Neural cell (in vitro differentiated cells): ENCODE measurements at regions not wholly inside any gene's neighbourhood (a gene's known extent, or its start where the extent isn't known, plus 50 kb on each side); places are given as distances from the start of the nearest gene placed in this dataset.

Source experiments
- H2AFZ ChIP-seq: fragments of 200-600, 300-800 bp; sonication (generic), shearing (Covaris generic); 2 replicates; pipeline ENCODE4 v1.6.0; 2014; ENCODE audit warnings: low read depth, mild to moderate bottlenecking, antibody characterized with exemption, low read length, moderate library complexity
- H3F3A ChIP-seq: fragments of 200-600 bp; shearing (Covaris generic); 2 replicates; pipeline ENCODE4 v1.6.1; 2016; ENCODE audit warnings: mild to moderate bottlenecking, moderate library complexity, mixed read lengths, antibody characterized with exemption, low read length; ENCODE audit not compliant: insufficient read depth, poor library complexity, severe bottlenecking
- H3K27ac ChIP-seq: fragments of 200-600, 300-800 bp; sonication (generic), shearing (Covaris generic); 2 replicates; pipeline ENCODE4 v1.5.1; 2014; ENCODE audit warnings: mild to moderate bottlenecking, low read length, moderate library complexity
- H3K27me3 ChIP-seq: fragments of 300-800, 200-600 bp; sonication (generic), shearing (Covaris generic); 2 replicates; pipeline ENCODE4 v1.6.0; 2014; ENCODE audit warnings: mild to moderate bottlenecking, low read depth, low read length, moderate library complexity; ENCODE audit not compliant: insufficient read depth
- H3K36me3 ChIP-seq: fragments of 300-800, 200-600 bp; sonication (generic), shearing (Covaris generic); 2 replicates; pipeline ENCODE4 v1.5.1; 2014; ENCODE audit warnings: mild to moderate bottlenecking, antibody characterized with exemption, low read length, moderate library complexity; ENCODE audit not compliant: insufficient read depth
- H3K4me2 ChIP-seq: fragments of 300-800, 200-600 bp; sonication (generic), shearing (Covaris generic); 2 replicates; pipeline ENCODE4 v1.6.0; 2014; ENCODE audit warnings: mild to moderate bottlenecking, low read length
- H3K4me3 ChIP-seq: fragments of 300-800, 200-600 bp; sonication (generic), shearing (Covaris generic); 2 replicates; pipeline ENCODE4 v1.5.1; 2014; ENCODE audit warnings: mild to moderate bottlenecking, low read length, moderate library complexity
- H3K79me2 ChIP-seq: fragments of 200-600 bp; shearing (Covaris generic); replicated peaks from 2 replicates; pipeline ENCODE4 v1.6.0; 2014; ENCODE audit warnings: mild to moderate bottlenecking, low read length, moderate library complexity; ENCODE audit not compliant: insufficient read depth
- H3K9ac ChIP-seq: fragments of 300-800, 200-600 bp; sonication (generic), shearing (Covaris generic); 2 replicates; pipeline ENCODE4 v1.6.1; 2016; ENCODE audit warnings: mild to moderate bottlenecking, low read length, mixed read lengths
- H3K9me2 ChIP-seq: fragments of 200-600 bp; shearing (Covaris generic); 2 replicates; pipeline ENCODE4 v1.6.1; 2016; ENCODE audit warnings: mild to moderate bottlenecking, low read length, mixed read lengths; ENCODE audit not compliant: insufficient read depth
- H3K9me3 ChIP-seq: fragments of 200-600, 300-800 bp; sonication (generic), shearing (Covaris generic); 2 replicates; pipeline ENCODE4 v1.6.1; 2016; ENCODE audit warnings: mild to moderate bottlenecking, mixed run types, low read length, moderate library complexity, mixed read lengths
- H4K20me1 ChIP-seq: fragments of 200-600 bp; shearing (Covaris generic); 2 replicates; pipeline ENCODE4 v1.6.1; 2016; ENCODE audit warnings: mild to moderate bottlenecking, mixed run types; ENCODE audit not compliant: insufficient read depth
- EP300 ChIP-seq: fragments of 450-650 bp; conservative IDR thresholded peaks from 2 replicates; pipeline ENCODE4 v1.6.1; 2014; ENCODE audit warnings: antibody characterized with exemption, mild to moderate bottlenecking, moderate library complexity; ENCODE audit not compliant: poor library complexity, severe bottlenecking
- EZH2 ChIP-seq: fragments of 200-600, 300-800 bp; shearing (Covaris generic), sonication (generic); IDR thresholded peaks from 2 replicates; pipeline ENCODE4 v1.6.1; 2014; ENCODE audit warnings: antibody characterized with exemption, low read length, borderline replicate concordance, mild to moderate bottlenecking; ENCODE audit not compliant: insufficient read depth, poor library complexity, severe bottlenecking
- MXI1 ChIP-seq: fragments of 450-650 bp; conservative IDR thresholded peaks from 2 replicates; pipeline ENCODE4 v1.6.1; 2014; ENCODE audit warnings: antibody characterized with exemption, mild to moderate bottlenecking; ENCODE audit not compliant: poor library complexity, severe bottlenecking
- POLR2AphosphoS5 ChIP-seq: IDR thresholded peaks from 2 replicates; pipeline ENCODE4 v1.6.1; 2012
- RAD21 ChIP-seq: fragments of 450-650 bp; conservative IDR thresholded peaks from 2 replicates; pipeline ENCODE4 v1.6.1; 2014; ENCODE audit warnings: antibody characterized with exemption, mild to moderate bottlenecking, moderate library complexity
- SMC3 ChIP-seq: fragments of 450-650 bp; conservative IDR thresholded peaks from 2 replicates; pipeline ENCODE4 v1.6.1; 2014; ENCODE audit warnings: antibody characterized with exemption, mild to moderate bottlenecking, moderate library complexity; ENCODE audit not compliant: poor library complexity
- TAF1 ChIP-seq: IDR thresholded peaks from 2 replicates; pipeline ENCODE4 v1.6.1; 2012; ENCODE audit warnings: low read depth
- TF ChIP-seq, protein P1 (sequence below): IDR thresholded peaks from 2 replicates; pipeline ENCODE4 v1.6.1; 2012; ENCODE audit warnings: borderline replicate concordance
- TF ChIP-seq, protein P2 (sequence below): fragments of 450-650 bp; IDR thresholded peaks from 2 replicates; pipeline ENCODE4 v1.5.1; 2014; ENCODE audit warnings: antibody characterized with exemption, mild to moderate bottlenecking, moderate library complexity; ENCODE audit not compliant: poor library complexity, severe bottlenecking

GRCh38 chr20:24235296-24236175, 233.9 kb upstream of the SYNDIG1 start:
- no peaks in the 10 kb centered on the region for H3K36me3 ChIP-seq
- TF ChIP-seq, protein P1, sequence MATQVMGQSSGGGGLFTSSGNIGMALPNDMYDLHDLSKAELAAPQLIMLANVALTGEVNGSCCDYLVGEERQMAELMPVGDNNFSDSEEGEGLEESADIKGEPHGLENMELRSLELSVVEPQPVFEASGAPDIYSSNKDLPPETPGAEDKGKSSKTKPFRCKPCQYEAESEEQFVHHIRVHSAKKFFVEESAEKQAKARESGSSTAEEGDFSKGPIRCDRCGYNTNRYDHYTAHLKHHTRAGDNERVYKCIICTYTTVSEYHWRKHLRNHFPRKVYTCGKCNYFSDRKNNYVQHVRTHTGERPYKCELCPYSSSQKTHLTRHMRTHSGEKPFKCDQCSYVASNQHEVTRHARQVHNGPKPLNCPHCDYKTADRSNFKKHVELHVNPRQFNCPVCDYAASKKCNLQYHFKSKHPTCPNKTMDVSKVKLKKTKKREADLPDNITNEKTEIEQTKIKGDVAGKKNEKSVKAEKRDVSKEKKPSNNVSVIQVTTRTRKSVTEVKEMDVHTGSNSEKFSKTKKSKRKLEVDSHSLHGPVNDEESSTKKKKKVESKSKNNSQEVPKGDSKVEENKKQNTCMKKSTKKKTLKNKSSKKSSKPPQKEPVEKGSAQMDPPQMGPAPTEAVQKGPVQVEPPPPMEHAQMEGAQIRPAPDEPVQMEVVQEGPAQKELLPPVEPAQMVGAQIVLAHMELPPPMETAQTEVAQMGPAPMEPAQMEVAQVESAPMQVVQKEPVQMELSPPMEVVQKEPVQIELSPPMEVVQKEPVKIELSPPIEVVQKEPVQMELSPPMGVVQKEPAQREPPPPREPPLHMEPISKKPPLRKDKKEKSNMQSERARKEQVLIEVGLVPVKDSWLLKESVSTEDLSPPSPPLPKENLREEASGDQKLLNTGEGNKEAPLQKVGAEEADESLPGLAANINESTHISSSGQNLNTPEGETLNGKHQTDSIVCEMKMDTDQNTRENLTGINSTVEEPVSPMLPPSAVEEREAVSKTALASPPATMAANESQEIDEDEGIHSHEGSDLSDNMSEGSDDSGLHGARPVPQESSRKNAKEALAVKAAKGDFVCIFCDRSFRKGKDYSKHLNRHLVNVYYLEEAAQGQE = no peak
- no peak for TF ChIP-seq SMC3
- no peak for TF ChIP-seq POLR2AphosphoS5
- TF ChIP-seq, protein P2, sequence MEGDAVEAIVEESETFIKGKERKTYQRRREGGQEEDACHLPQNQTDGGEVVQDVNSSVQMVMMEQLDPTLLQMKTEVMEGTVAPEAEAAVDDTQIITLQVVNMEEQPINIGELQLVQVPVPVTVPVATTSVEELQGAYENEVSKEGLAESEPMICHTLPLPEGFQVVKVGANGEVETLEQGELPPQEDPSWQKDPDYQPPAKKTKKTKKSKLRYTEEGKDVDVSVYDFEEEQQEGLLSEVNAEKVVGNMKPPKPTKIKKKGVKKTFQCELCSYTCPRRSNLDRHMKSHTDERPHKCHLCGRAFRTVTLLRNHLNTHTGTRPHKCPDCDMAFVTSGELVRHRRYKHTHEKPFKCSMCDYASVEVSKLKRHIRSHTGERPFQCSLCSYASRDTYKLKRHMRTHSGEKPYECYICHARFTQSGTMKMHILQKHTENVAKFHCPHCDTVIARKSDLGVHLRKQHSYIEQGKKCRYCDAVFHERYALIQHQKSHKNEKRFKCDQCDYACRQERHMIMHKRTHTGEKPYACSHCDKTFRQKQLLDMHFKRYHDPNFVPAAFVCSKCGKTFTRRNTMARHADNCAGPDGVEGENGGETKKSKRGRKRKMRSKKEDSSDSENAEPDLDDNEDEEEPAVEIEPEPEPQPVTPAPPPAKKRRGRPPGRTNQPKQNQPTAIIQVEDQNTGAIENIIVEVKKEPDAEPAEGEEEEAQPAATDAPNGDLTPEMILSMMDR = no peak
- TF ChIP-seq MXI1 = no peak
- no peak for TF ChIP-seq RAD21
- TF ChIP-seq EZH2 = no peak
- TF ChIP-seq TAF1 = no peak
- TF ChIP-seq EP300 = no peak
- no peaks in the 10 kb centered on the region for H3K79me2 ChIP-seq
- H3F3A ChIP-seq = no peaks in the 10 kb centered on the region
- no peaks in the 10 kb centered on the region for H3K9me3 ChIP-seq
- H4K20me1 ChIP-seq = no peaks in the 10 kb centered on the region
- H3K27ac ChIP-seq = no peak overlapping the region
- H3K4me2 ChIP-seq = no peak overlapping the region
- H3K4me3 ChIP-seq = no peak overlapping the region
- H2AFZ ChIP-seq = no peak overlapping the region
- H3K27me3 ChIP-seq = no peaks in the 10 kb centered on the region
- no peak overlapping the region for H3K9ac ChIP-seq
- H3K9me2 ChIP-seq = no peaks in the 10 kb centered on the region

GRCh38 chr20:24227600-24227999, 239.0 kb upstream of the GGTLC1 start:
- Histone ChIP-seq H3K4me3 (no peak overlapping the region), H3K36me3 (no peaks in the 10 kb centered on the region), H3K4me2 (no peak overlapping the region), H2AFZ (no peak overlapping the region), H3K9ac (no peak overlapping the region), H3K9me2 (no peaks in the 10 kb centered on the region), H3F3A (no peaks in the 10 kb centered on the region), H3K27me3 (no peaks in the 10 kb centered on the region), H3K79me2 (no peaks in the 10 kb centered on the region), H3K9me3 (no peaks in the 10 kb centered on the region), H4K20me1 (no peaks in the 10 kb centered on the region), H3K27ac (no peak overlapping the region)
- TF ChIP-seq POLR2AphosphoS5 = no peak
- no peak for TF ChIP-seq SMC3
- no peak for TF ChIP-seq EP300
